ENCODE measurements at regions not wholly inside any gene's neighbourhood (a gene's known extent, or its start where the extent isn't known, plus 50 kb on each side); places are given as distances from the start of the nearest gene placed in this dataset.

GRCh38 chr10:107616463-107617410 is 452.2 kb upstream of the SORCS1 start:
- H3K4me3 ChIP-seq (replicated peaks; ENCODE audit: low read depth, low read length): no peak overlapping the region
- no peak for TF ChIP-seq CTCF (IDR thresholded peaks at IDR 0.05; ENCODE audit: low read depth, low read length, missing control alignments)
- no peak for DNase-seq (ENCODE audit: extremely low read depth, low read depth)

- DNase-seq (ENCODE audit: extremely low read depth, low read depth): no peak
- H3K4me3 ChIP-seq (replicated peaks; ENCODE audit: low read depth, low read length): no peak overlapping the region
- no peak for TF ChIP-seq CTCF (IDR thresholded peaks at IDR 0.05; ENCODE audit: low read depth, low read length, missing control alignments)
Measured at GRCh38 chr10:107616031-107616430, 451.5 kb upstream of the SORCS1 start.

GRCh38 chr10:107614939-107615685 is 450.6 kb upstream of the SORCS1 start:
- no peak for TF ChIP-seq CTCF (IDR thresholded peaks at IDR 0.05; ENCODE audit: low read depth, low read length, missing control alignments)
- H3K4me3 ChIP-seq (replicated peaks; ENCODE audit: low read depth, low read length): no peak overlapping the region
- DNase-seq (ENCODE audit: extremely low read depth, low read depth): no peak

GRCh38 chr10:107611115-107611514 is 446.6 kb upstream of the SORCS1 start:
- TF ChIP-seq CTCF (IDR thresholded peaks at IDR 0.05; ENCODE audit: low read depth, low read length, missing control alignments): no peak
- no peak overlapping the region for H3K4me3 ChIP-seq (replicated peaks; ENCODE audit: low read depth, low read length)
- no peak for DNase-seq (ENCODE audit: extremely low read depth, low read depth)

- no peak for TF ChIP-seq CTCF (IDR thresholded peaks at IDR 0.05; ENCODE audit: low read depth, low read length, missing control alignments)
- DNase-seq (ENCODE audit: extremely low read depth, low read depth): no peak
- H3K4me3 ChIP-seq (replicated peaks; ENCODE audit: low read depth, low read length): no peak overlapping the region
Measured at GRCh38 chr10:107589081-107589480, 424.6 kb upstream of the SORCS1 start.

- no peak for TF ChIP-seq CTCF (IDR thresholded peaks at IDR 0.05; ENCODE audit: low read depth, low read length, missing control alignments)
- H3K4me3 ChIP-seq (replicated peaks; ENCODE audit: low read depth, low read length): no peak overlapping the region
- DNase-seq (ENCODE audit: extremely low read depth, low read depth): no peak
Measured at GRCh38 chr10:107585630-107586029, 421.1 kb upstream of the SORCS1 start.
